NK-92 (cell line): ENCODE measurements at regions not wholly inside any gene's neighbourhood (a gene's known extent, or its start where the extent isn't known, plus 50 kb on each side); places are given as distances from the start of the nearest gene placed in this dataset.
"Not testable (repeated sequence)": the region's sequence is repeated elsewhere in the genome, so short reads cannot be mapped to it uniquely, and the experiment has no call there.

ENCODE experiments used
- DNase-seq: peaks from one replicate; lab custom pipeline; 2025; ENCODE audit not compliant: unreplicated experiment; lab: John Stamatoyannopoulos, UW

- DNase-seq: no peak
Observed at GRCh38 chr7:67608806-67609205, 612.2 kb downstream of the TYW1 start.

- no peak for DNase-seq
Observed at GRCh38 chr7:67610897-67611296, 614.3 kb downstream of the TYW1 start.

GRCh38 chr7:67614843-67615242 is 618.2 kb downstream of the TYW1 start:
- no peak for DNase-seq

- DNase-seq: no peak
Observed at GRCh38 chr7:67616517-67616916, 619.9 kb downstream of the TYW1 start.

DNA sequence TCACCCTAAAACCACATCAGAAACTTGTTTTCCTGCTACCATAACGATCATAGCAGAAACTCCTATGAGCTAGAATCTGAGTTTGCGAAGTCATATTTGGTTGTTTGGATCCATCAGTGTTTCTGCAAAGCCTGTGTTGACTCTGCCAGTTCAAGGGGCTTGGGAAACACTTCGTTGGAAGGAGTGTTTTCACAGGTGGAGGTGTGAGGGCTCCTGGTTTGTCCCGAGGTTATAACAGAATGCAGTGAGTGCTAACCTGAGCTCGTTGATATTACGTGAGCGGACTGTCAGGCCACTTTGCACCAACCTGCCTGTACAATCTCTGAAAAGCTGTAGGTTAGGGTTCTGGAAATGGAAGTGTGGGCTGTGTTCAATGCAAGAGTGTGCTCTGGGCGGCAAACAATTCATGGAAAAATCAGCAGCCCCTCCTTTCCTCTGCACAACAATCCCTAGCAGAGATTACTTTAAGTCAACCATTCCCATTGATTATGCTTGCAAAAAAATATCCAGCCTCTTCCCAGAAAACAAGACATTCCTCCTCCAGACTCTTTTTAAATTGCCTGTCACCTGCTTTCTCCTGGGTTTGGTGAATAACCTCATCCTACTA is 622.0 kb downstream of the TYW1 start:
- no peak for DNase-seq

DNA sequence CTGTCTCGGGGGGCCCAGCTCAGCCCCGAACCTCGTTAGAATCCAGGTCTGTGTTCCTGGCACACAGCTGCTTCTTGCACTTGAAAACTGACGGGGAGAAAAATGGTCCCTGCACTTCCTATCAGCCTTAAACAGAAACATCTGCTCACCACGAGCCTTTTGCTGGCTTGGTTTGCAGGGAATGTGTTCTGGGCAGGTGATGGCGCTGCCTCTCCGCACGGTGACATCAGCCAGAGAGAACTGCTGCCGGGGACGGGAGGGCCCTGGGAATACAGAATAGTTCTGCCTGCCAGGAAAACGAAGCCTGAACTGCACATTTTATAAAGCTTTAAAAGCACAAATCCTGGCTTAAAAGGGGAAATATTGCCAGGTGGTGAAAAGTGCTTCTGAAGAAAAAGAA is 622.5 kb downstream of the TYW1 start:
- no peak for DNase-seq

DNA sequence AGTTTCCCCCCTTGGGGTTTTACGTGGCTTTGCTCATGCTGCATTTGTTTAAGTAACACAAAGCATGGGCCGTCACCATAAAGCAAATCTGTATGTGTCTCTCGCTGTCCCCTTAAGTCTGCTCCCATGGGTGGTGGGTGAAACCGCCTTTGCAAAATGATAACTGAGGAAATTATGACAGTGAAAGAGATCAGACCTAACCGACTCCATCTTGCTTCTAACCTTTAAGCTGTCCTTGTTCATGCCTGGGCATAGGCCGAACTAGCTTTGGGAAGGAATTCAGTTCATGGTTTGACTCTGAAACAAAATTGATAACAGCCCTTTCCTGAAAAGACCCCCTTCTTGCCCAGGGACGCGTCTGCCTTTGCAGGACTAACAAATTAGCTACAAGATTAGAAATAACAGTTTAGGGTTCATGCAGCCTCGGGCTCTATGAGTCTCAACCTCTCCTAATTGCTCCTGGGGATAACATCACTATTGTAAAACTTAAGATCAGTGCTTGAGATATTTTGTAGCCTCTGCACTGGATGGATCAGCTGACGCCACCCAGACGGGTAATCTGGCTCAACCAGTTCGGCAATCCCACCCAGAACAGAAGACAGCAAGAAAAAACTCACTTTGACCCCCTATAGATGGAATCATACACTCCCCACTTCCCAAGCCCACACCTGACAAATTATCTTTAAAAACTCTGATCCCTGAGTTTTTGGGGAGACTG is 623.7 kb downstream of the TYW1 start:
- no peak for DNase-seq

GRCh38 chr7:67621704-67622103 is 625.1 kb downstream of the TYW1 start:
- no peak for DNase-seq

- DNase-seq: no peak
Observed at GRCh38 chr7:67625257-67625737, 628.7 kb downstream of the TYW1 start.

DNA sequence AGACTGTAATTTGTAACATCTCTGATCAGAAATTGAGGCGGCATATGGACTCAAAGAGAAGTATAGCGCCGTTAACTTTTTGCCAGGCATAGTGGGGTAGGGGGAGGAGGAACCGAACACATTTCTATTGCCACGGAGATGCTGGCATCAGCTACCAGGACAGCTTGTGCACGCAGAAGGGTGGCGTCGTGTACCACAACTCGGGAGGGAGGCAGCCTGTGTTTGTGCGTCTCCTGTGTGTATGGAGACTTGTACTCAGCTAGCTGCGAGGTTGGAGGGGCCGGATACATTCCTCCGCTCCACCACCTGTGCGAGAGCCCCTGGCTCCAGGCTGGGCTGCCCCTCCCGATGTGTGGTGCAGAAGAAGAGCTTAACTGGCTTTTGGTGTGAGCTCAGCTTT is 634.8 kb downstream of the TYW1 start:
- no peak for DNase-seq

DNA sequence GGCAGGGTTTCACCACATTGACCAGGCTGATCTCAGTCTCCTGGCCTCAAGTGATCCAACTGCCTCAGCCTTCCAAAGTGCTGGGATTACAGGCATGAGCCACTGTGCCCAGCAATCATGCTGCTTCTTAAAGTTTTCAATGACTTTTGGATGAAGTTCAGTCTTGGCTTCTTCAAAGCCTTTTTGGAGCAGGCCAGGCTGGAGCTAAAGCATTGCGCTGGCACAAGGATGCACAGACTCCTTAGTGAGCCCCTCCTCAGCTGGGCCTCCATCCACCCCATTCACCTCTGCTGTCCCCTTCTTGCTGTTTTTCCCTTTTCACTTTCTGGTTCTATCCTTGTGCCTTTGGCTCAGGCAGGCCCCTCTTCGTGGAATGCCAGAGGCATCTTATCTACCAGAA is 638.6 kb downstream of the TYW1 start:
- DNase-seq: no peak

DNA sequence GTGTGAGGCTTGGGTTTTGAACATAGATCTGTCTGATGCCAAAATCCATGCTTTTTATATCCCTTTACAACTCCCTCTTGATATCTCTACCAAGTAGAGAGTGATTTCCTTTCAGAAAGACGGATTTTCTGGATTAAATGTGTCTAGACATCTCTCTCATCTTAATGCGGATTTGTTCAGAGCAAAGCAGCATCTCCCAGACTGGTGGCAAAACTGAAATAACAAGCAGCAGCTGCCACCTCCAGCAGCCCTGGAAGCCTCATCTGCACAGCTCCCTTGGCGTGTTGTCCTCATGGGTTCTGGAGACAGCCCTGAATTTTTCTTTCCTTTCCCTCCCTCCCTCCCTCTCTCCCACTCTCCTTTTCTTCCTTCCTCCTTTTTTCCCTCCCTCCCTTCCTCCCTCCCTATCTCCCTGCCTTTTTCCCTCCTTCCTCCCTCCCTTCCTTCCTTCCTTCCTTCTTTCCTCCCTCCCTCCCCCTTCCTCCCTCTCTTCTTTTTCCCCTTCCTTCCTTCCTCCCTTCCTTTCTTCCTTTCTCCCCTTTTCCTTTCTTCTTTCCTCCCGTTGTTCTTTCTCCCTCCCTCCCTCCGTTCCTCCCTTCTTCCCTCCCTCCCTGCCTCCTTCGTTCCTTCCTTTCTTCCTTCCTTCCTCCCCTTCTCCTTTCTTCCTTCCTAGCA is 639.9 kb downstream of the TYW1 start:
- DNase-seq: no peak

- DNase-seq: no peak
Observed at GRCh38 chr7:67637023-67637358, 640.4 kb downstream of the TYW1 start.

- DNase-seq: not testable (repeated sequence)
Observed at GRCh38 chr7:67642542-67642941, 645.9 kb downstream of the TYW1 start.

- DNase-seq: no peak
Observed at GRCh38 chr7:67644151-67644550, 647.5 kb downstream of the TYW1 start.

DNA sequence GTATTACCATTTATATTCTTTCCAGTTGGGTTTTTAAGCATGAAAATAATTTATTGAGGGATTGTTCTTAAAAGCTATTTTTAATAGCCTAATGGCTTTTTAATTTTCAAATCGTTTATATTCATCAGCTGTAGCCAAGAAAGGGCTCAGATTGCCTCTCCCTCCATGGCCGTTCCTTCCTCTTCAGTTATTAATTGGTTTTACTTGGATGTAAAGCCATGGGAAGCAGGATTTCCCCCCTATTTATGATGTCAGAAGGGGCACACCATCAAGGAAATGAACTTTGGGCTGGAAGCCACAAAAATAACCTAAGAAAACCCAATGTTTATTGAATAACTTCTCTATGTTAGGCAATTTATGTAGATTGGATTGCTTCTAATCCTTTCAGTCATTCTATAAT is 656.3 kb downstream of the TYW1 start:
- DNase-seq: no peak

- DNase-seq: no peak
Observed at GRCh38 chr7:67653856-67654454, 657.3 kb downstream of the TYW1 start.

- DNase-seq: no peak
Observed at GRCh38 chr7:67654642-67655041, 658.0 kb downstream of the TYW1 start.

DNA sequence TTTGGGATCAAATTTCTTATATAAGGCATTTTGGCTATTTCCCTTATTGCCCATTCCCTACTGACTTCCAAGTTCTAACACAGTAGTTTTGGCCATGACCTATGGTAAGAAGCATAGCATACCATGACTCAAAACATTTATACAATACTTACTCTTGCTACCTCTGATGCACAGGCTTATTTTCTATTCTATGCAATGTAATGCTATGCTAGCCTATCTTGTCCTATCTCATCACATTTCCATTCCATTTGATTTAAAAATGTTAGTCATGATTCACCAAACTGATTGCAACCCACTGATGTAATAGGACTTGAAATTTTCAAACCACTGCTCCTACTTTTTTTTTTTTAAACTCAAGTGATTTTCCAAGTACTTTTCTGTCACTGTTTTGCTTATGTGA is 658.5 kb downstream of the TYW1 start:
- no peak for DNase-seq

GRCh38 chr7:67659091-67659490 is 662.5 kb downstream of the TYW1 start:
- no peak for DNase-seq

DNA sequence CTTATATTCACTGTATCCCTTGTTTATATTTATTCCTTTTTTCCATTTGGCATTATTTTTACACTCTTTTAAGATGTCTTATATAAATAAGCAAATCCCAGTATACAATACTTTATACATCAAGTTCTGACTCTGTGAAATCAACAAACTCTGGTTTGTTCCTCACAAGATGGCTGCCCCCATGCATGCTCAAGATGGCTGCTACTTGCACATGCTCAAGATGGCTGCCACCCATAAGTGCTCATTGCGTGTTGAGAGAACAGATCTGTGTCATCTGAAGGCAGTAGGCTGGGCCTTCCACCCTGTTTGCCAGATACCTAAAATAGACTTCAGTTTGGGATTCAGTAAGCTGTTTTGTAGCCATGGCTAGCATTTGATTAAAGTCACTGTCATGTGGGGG is 666.2 kb downstream of the TYW1 start:
- DNase-seq: no peak

DNA sequence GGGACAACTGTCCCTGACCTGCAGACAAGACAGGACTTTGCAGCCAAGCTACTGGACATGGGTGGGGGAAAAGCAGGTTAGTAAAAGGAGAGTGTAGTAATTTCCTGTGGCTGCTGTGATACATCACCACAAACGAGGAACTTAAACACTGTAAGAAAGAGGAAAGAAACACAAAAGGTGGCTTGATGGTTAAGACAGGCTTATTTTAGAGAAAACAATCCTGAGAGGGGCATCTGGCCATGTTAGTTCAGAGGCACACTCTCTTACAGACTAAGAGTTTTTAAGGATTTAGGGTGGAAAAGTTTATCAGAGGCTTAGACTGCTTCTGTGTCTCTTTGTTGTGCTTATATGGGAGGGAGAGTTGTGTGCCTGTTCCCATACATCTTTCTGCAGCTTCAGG is 667.0 kb downstream of the TYW1 start:
- DNase-seq: no peak
